ENCODE measurements at regions not wholly inside any gene's neighbourhood (a gene's known extent, or its start where the extent isn't known, plus 50 kb on each side); places are given as distances from the start of the nearest gene placed in this dataset.

- TF ChIP-seq ZNF77 (CRISPR knock-in tag; IDR thresholded peaks at IDR 0.05) (no peak), NR1H2 (CRISPR knock-in tag; IDR thresholded peaks at IDR 0.05) (no peak), SIN3B (IDR thresholded peaks at IDR 0.05; ENCODE audit: low read depth) (no peak), ZBTB40 (IDR thresholded peaks at IDR 0.05) (no peak), ZBTB40 (CRISPR knock-in tag; IDR thresholded peaks at IDR 0.05) (no peak), RBFOX2 (IDR thresholded peaks at IDR 0.05; ENCODE audit: low read depth, low read length) (no peak)
Observed at GRCh38 chr4:43241104-43241503, 348.6 kb downstream of the GRXCR1 start (continued).
